A549 (cell line): ENCODE measurements at regions not wholly inside any gene's neighbourhood (a gene's known extent, or its start where the extent isn't known, plus 50 kb on each side); places are given as distances from the start of the nearest gene placed in this dataset.
"Not testable (repeated sequence)": the region's sequence is repeated elsewhere in the genome, so short reads cannot be mapped to it uniquely, and the experiment has no call there.

Source experiments
- CTCF ChIP-seq: fragments of >200 bp; sonication (Bioruptor Twin); formaldehyde crosslinking; IDR thresholded peaks from 3 replicates; pipeline ENCODE4 v1.5.1; 2016
- POLR2A ChIP-seq: IDR thresholded peaks from 2 replicates; pipeline ENCODE4 v1.6.1; 2012; ENCODE audit warnings: mild to moderate bottlenecking, low read length
- TF ChIP-seq, protein P1 (sequence below): fragments of 200-600 bp; sonication (generic); IDR thresholded peaks from 2 replicates; pipeline ENCODE4 v1.6.1; 2016; ENCODE audit warnings: antibody characterized with exemption, mild to moderate bottlenecking, moderate library complexity

DNA sequence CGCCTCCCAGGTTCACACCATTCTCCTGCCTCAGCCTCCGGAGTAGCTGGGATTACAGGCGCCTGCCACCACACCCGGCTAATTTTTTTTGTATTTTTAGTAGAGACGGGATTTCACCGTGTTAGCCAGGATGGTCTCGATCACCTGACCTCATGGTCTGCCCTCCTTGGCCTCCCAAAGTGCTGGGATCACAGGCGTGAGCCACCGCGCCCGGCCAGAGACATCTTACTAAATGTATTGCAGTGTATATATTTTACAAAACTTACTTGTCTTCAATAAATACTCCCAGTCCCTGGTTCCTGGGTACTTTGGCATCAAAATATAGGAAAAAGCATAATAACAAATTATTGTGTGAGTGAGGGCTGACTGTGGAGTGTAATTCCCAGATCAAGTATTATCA is 1053.7 kb downstream of the OLFM4 start:
- TF ChIP-seq CTCF, POLR2A: not testable (repeated sequence)
- TF ChIP-seq, protein P1, sequence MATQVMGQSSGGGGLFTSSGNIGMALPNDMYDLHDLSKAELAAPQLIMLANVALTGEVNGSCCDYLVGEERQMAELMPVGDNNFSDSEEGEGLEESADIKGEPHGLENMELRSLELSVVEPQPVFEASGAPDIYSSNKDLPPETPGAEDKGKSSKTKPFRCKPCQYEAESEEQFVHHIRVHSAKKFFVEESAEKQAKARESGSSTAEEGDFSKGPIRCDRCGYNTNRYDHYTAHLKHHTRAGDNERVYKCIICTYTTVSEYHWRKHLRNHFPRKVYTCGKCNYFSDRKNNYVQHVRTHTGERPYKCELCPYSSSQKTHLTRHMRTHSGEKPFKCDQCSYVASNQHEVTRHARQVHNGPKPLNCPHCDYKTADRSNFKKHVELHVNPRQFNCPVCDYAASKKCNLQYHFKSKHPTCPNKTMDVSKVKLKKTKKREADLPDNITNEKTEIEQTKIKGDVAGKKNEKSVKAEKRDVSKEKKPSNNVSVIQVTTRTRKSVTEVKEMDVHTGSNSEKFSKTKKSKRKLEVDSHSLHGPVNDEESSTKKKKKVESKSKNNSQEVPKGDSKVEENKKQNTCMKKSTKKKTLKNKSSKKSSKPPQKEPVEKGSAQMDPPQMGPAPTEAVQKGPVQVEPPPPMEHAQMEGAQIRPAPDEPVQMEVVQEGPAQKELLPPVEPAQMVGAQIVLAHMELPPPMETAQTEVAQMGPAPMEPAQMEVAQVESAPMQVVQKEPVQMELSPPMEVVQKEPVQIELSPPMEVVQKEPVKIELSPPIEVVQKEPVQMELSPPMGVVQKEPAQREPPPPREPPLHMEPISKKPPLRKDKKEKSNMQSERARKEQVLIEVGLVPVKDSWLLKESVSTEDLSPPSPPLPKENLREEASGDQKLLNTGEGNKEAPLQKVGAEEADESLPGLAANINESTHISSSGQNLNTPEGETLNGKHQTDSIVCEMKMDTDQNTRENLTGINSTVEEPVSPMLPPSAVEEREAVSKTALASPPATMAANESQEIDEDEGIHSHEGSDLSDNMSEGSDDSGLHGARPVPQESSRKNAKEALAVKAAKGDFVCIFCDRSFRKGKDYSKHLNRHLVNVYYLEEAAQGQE = not testable (repeated sequence)
